Heart right ventricle (tissue), 16 donors: ENCODE measurements at regions not wholly inside any gene's neighbourhood (a gene's known extent, or its start where the extent isn't known, plus 50 kb on each side); places are given as distances from the start of the nearest gene placed in this dataset.

Experiments used
- ATAC-seq, 8 donors: fragments of 200-7000 bp; cut with Tn5 transposase; one replicate each; pipeline ENCODE4 v1.9.1; 2020; ENCODE audit warnings: mild to moderate bottlenecking in 8 of 8, moderate library complexity in 8 of 8, moderate number of reproducible peaks in 1 of 8
- DNase-seq, 2 donors: peaks; one replicate each; pipeline ENCODE4 v3.0.0-alpha.2; 2020
- H3K27ac ChIP-seq, 10 donors: fragments of 200-600 bp; sonication (generic) in 2 of 10; one replicate each; pipeline versions ENCODE4 v1.5.0 to v1.8.0; 2020 to 2022; ENCODE audit warnings: mild to moderate bottlenecking in 3 of 10
- H3K27me3 ChIP-seq, 7 donors: fragments of 200-600 bp; one replicate each; pipeline ENCODE4 v1.8.0; 2021 to 2022; ENCODE audit warnings: mild to moderate bottlenecking in 2 of 7
- H3K36me3 ChIP-seq, 9 donors: fragments of 200-600 bp; sonication (generic) in 1 of 9; one replicate each; pipeline versions ENCODE4 v1.5.0 to v1.8.0; 2020 to 2022; ENCODE audit warnings: mild to moderate bottlenecking in 2 of 9
- H3K4me1 ChIP-seq, 9 donors: fragments of 200-600 bp; sonication (generic) in 1 of 9; one replicate each; pipeline versions ENCODE4 v1.5.0 to v1.8.0; 2020 to 2022; ENCODE audit warnings: mild to moderate bottlenecking in 4 of 9
- H3K4me3 ChIP-seq, 10 donors: fragments of 200-600 bp; sonication (generic) in 2 of 10; one replicate each; pipeline versions ENCODE4 v1.5.0 to v1.8.0; 2020 to 2022; ENCODE audit warnings: mild to moderate bottlenecking in 7 of 10, moderate library complexity in 2 of 10
- H3K9me3 ChIP-seq, 11 donors: fragments of 200-600 bp in 10 of 11; sonication (generic) in 2 of 11; one replicate each; pipeline versions ENCODE4 v1.5.0 to v1.8.0; 2013 to 2022; ENCODE audit warnings: mild to moderate bottlenecking in 2 of 11, control low read depth in 1 of 11, moderate library complexity in 1 of 11
- CTCF ChIP-seq, 9 donors: fragments of 200-600 bp; sonication (generic) in 2 of 9; IDR thresholded peaks; one replicate each; pipeline versions ENCODE4 v1.5.0 to v1.8.0; 2021 to 2022; ENCODE audit warnings: antibody characterized with exemption in 9 of 9, mild to moderate bottlenecking in 5 of 9, moderate library complexity in 1 of 9
- WGBS, 2 donors: extraction: QIAGEN DNeasy Blood & Tissue Kit; methylation state at CpG; one replicate each; pipeline ENCODE4 v1.1.7; 2013; ENCODE audit warnings: inconsistent platforms in 1 of 2; 5-methylcytosine and 5-hydroxymethylcytosine counted together
- intact Hi-C, 10 donors: fragments of 100-400 bp; cut with DNase I; formaldehyde crosslinking; loops; one replicate each; pipeline versions ENCODE4 v1.11.1 to v1.14.2; 2022
- donor health status: Arrhythmogenic right ventricular cardiomyopathy.
- donor health status: ischemic (EF 13 %, LVEDD 7.1; RV severe dilation, severe dysfunction).
- donor health status: healthy with polysubstance abuse.
- donor health status: DM: no; HTN: yes; CAD: no.
- donor health status: DM: no; HTN: no; CAD: no.
- donor health status: ischemic (EF 25% LVEDD 6.9; RV normal size, moderate dysfunction).
- donor health status: ischemic (EF 25% LVEDD 5.7; RV mildly dilated, moderate dysfunction).
- donor health status: healthy.
- donor health status: DM: yes; HTN: yes; CAD: no.
- donor health status: Ischemic cardiomyopathy.
- donor health status: ischemic (EF 35%, LVEDD 5.7; RV mildly dilated, moderate dysfunction).
- donor health status: nonischemic (EF 11% LVEDD 7.7; RV severe dilation, severe dysfunction).
- donor health status: DM: yes; HTN: yes; CAD: no.
- donor health status: PGD.
- donor health status: ischemic (EF 29% LVEDD 5.4; RV normal size, mild dysfunction).
- donor health status: nonischemic (EF 23%, LVEDD 6.1; RV moderate dilation, normal function).

GRCh38 chr3:22608093-22608492 is 595.0 kb upstream of the UBE2E2 start:
- Histone ChIP-seq H3K4me3 (no peak overlapping the region), H3K9me3 (no peaks in the 10 kb centered on the region), H3K27me3 (no peaks in the 10 kb centered on the region), H3K27ac (no peak overlapping the region), H3K4me1 (no peaks in the 10 kb centered on the region), H3K36me3 (no peaks in the 10 kb centered on the region)
- no peak for DNase-seq
- ATAC-seq = no peak
- no peak for TF ChIP-seq CTCF (IDR thresholded peaks at IDR 0.05)
- intact Hi-C loops = no loop called here
- 93% methylated on average over 4 of the region's 4 CpGs for WGBS, 2 donors

- no peaks in the 10 kb centered on the region for H3K4me1 ChIP-seq
- intact Hi-C loops = no loop called here
- TF ChIP-seq CTCF (IDR thresholded peaks at IDR 0.05) = no peak
- H3K4me3 ChIP-seq = no peak overlapping the region
- DNase-seq (no peak), ATAC-seq (no peak)
- 86 to 98% methylated on average over 2 of the region's 2 CpGs for WGBS, 2 donors
- H3K27me3 ChIP-seq = no peaks in the 10 kb centered on the region
- no peaks in the 10 kb centered on the region for H3K9me3 ChIP-seq
- H3K27ac ChIP-seq = no peak overlapping the region
- no peaks in the 10 kb centered on the region for H3K36me3 ChIP-seq
Measured at GRCh38 chr3:22608721-22609120, 594.4 kb upstream of the UBE2E2 start.

- Histone ChIP-seq H3K4me1 (no peaks in the 10 kb centered on the region), H3K9me3 (no peaks in the 10 kb centered on the region), H3K27me3 (no peaks in the 10 kb centered on the region), H3K27ac (no peak overlapping the region), H3K4me3 (no peak overlapping the region), H3K36me3 (no peaks in the 10 kb centered on the region)
- WGBS, 2 donors = 92 to 93% methylated on average over 1 of the region's 1 CpG
- TF ChIP-seq CTCF (IDR thresholded peaks at IDR 0.05) = no peak
- no peak for ATAC-seq
- no peak for DNase-seq
- intact Hi-C loops = no loop called here
Measured at GRCh38 chr3:22609139-22609538, 594.0 kb upstream of the UBE2E2 start.

GRCh38 chr3:22612927-22613326 is 590.2 kb upstream of the UBE2E2 start:
- peaks cover 0 to 5% (median 0%) of the 10 kb centered on the region in 7 donors for H3K27me3 ChIP-seq
- no peak overlapping the region for H3K27ac ChIP-seq
- no peaks in the 10 kb centered on the region for H3K4me1 ChIP-seq
- intact Hi-C loops = no loop called here
- 77 to 84% methylated on average over 4 of the region's 4 CpGs for WGBS, 2 donors
- no peak overlapping the region for H3K4me3 ChIP-seq
- H3K9me3 ChIP-seq = no peaks in the 10 kb centered on the region
- ATAC-seq = no peak
- no peak for DNase-seq
- no peaks in the 10 kb centered on the region for H3K36me3 ChIP-seq
- no peak for TF ChIP-seq CTCF (IDR thresholded peaks at IDR 0.05)

GRCh38 chr3:22615790-22616189 is 587.3 kb upstream of the UBE2E2 start:
- Histone ChIP-seq H3K36me3 (no peaks in the 10 kb centered on the region), H3K27ac (no peak overlapping the region), H3K4me3 (no peak overlapping the region), H3K4me1 (no peaks in the 10 kb centered on the region), H3K9me3 (no peaks in the 10 kb centered on the region), H3K27me3 (peaks cover 0 to 5% (median 0%) of the 10 kb centered on the region in 7 donors)
- no peak for TF ChIP-seq CTCF (IDR thresholded peaks at IDR 0.05)
- ATAC-seq = no peak
- DNase-seq = no peak
- WGBS, 2 donors = 9 to 20% methylated on average over 2 of the region's 2 CpGs
- intact Hi-C loops = no loop called here
